DND-41 (cell line): ENCODE measurements at regions not wholly inside any gene's neighbourhood (a gene's known extent, or its start where the extent isn't known, plus 50 kb on each side); places are given as distances from the start of the nearest gene placed in this dataset.

Experiments
- EZH2 ChIP-seq: IDR thresholded peaks from 3 replicates; pipeline ENCODE4 v1.6.1; 2012; ENCODE audit warnings: borderline replicate concordance, low read depth, mild to moderate bottlenecking, moderate library complexity, low read length, inconsistent platforms; ENCODE audit not compliant: severe bottlenecking
- TF ChIP-seq, protein P1 (sequence below): IDR thresholded peaks from 2 replicates; pipeline ENCODE4 v1.5.1; 2012; ENCODE audit warnings: borderline replicate concordance, low read length, moderate library complexity, mild to moderate bottlenecking; ENCODE audit not compliant: poor library complexity, severe bottlenecking; ENCODE audit errors: extremely low read depth

DNA sequence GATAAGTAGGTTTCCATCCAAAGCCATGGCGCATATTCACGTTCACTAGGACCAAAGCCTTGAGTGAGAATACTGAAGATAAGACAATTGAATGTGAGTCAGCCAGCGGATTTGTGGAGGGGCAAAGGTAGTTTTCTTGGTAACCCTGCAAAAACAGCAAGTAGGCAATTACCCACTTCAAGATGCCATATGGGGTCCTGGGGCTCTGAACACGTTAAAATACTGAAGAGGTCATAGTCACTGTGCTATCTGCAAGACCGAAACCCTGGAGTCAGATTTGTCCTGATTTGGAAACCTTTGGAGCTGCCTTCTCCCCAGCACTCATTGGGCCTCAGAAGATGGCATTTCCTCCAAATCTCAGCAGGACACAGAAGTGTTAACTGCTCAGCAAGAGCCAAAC is 646.9 kb upstream of the LMCD1 start:
- no peak for TF ChIP-seq EZH2
- TF ChIP-seq, protein P1, sequence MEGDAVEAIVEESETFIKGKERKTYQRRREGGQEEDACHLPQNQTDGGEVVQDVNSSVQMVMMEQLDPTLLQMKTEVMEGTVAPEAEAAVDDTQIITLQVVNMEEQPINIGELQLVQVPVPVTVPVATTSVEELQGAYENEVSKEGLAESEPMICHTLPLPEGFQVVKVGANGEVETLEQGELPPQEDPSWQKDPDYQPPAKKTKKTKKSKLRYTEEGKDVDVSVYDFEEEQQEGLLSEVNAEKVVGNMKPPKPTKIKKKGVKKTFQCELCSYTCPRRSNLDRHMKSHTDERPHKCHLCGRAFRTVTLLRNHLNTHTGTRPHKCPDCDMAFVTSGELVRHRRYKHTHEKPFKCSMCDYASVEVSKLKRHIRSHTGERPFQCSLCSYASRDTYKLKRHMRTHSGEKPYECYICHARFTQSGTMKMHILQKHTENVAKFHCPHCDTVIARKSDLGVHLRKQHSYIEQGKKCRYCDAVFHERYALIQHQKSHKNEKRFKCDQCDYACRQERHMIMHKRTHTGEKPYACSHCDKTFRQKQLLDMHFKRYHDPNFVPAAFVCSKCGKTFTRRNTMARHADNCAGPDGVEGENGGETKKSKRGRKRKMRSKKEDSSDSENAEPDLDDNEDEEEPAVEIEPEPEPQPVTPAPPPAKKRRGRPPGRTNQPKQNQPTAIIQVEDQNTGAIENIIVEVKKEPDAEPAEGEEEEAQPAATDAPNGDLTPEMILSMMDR = no peak
